ENCODE measurements at regions not wholly inside any gene's neighbourhood (a gene's known extent, or its start where the extent isn't known, plus 50 kb on each side); places are given as distances from the start of the nearest gene placed in this dataset.
"Not testable (repeated sequence)": the region's sequence is repeated elsewhere in the genome, so short reads cannot be mapped to it uniquely, and the experiment has no call there.

DNA sequence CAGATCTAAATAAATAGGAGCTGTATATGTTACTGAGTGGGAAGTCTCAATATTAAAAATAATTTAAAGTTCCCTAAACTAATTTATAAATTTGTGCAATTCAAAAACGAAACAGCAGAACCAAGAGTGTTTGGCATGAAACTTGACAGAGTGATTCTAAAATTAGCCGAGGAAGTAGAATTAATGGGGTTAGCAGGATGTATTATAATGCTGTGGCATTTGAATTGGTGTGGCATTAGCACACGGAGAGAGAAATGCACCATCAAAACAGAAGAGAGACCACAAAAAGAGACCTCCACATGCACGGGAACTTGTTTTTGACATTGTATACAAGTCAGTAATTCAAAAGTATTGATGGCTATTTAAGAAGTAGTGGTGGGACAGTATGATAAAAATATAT lies 366.0 kb upstream of the RGS6 start:
- DNase-seq (ENCODE audit: low spot score): no peak

DNA sequence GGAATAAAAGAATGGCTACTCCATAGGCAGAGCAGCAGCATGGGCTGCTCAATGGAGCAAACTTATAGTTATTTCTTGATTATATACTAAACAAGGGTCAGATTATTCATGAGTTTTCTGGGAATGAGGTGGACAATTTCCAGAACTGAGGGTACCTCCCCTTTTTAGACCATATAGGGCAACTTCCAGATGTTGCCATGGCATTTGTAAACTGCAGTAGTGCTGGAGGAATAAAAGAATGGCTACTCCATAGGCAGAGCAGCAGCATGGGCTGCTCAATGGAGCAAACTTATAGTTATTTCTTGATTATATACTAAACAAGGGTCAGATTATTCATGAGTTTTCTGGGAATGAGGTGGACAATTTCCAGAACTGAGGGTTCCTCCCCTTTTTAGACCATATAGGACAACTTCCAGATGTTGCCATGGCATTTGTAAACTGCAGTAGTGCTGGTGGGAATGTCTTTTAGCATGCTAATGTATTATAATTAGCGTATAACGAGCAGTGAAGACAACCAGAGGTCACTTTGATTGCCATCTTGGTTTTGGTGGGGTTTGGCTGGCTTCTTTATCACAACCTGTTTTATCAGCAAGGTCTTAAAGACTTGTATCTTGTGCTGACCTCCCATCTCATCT lies 364.6 kb upstream of the RGS6 start:
- not testable (repeated sequence) for DNase-seq (ENCODE audit: low spot score)

DNA sequence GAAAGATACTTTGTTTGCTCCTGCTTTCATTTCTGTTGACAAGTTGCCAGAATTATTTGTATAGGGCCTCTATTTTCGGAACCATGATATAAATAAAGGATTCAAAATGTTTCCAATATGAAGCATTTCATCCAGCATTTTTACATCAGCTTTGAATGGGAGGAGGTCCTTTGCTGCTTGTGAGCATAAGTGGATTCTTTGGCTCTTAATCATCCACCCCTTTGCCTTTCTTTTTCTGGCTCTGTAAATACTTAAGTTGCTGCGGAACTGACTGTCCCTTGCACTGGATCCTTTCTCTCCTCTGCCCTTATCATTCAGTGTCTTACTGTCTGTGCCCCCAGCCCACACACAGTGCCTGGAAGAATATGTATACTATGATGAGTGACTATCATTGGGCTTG lies 357.3 kb upstream of the RGS6 start:
- no peak for DNase-seq (ENCODE audit: low spot score)

GRCh38 chr14:71576472-71576871 lies 355.8 kb upstream of the RGS6 start:
- no peak for DNase-seq (ENCODE audit: low spot score)

DNA sequence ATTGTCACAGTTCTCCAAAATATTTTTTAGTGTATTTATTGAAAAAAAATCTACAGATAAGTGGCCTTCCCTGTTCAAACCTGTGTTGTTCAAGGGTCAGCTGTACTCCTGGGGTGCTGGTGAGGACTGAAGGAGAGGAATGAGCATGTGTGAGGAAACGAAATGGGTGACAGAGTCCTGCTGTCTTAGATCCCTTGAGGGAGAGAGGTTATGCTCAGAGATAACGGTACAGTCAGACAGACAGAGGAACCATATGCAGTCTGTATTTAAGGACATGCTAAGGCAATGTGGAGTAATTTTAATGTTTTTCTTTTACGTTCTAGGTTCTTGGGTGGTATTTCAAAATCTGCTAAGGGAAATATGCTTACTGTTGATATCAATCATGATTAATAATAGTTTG lies 352.9 kb upstream of the RGS6 start:
- no peak for DNase-seq (ENCODE audit: low spot score)

DNA sequence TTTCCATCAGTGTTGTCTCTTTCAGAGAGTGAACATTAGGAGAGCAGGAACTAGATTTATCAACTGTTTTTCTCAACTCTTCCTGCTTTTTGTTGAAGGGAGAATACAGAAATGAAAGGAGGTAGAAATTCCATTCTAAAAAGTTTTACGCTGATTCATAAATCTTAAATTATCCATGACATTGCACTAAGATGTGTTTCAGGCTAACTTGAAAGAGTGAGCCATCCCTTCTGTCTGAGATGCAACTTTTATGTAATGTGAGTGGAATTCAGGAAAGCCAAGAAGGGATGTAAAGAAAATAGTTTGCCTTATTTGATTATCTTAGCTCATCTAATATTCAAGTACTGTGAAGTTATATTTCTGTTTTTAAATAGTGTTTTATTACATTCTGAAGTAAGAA lies 349.5 kb upstream of the RGS6 start:
- DNase-seq (ENCODE audit: low spot score): no peak

DNA sequence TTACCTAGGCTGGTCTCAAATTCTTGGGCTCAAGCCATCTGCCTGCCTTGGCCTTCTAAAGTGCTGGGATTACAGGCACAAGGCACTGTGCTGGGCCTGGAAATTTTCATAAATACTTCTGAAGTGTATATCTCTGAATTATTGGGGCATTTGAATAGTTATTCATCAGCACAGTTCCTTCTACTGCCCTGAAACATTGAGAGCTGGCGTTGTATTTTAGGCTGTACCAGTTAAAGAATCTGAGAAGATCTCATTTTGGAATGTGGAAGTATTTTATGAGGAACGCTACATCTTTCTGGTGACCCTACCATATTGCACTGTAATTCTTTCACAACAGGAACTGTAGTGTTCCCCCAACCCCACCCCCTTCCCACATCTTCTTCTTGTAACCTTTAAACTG lies 349.0 kb upstream of the RGS6 start:
- DNase-seq (ENCODE audit: low spot score): no peak

DNA sequence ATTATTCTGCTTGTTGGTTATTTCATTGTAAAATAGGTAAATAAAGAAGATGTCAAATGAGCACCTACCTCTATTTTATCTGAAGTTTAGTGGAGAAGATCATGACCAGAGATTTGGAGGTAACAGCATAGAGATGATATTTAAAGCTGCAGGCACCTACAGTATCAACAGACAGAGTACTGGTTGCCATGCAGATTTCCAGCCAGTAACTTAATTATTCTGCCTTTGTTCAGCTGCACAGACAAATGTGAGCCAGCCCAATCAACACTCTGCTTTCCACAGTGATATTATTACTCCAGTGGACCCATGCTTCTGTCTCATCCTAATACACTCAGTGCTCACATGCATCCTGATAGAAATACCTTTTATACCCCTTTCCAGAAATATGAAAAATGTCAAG lies 348.5 kb upstream of the RGS6 start:
- DNase-seq (ENCODE audit: low spot score): no peak

DNA sequence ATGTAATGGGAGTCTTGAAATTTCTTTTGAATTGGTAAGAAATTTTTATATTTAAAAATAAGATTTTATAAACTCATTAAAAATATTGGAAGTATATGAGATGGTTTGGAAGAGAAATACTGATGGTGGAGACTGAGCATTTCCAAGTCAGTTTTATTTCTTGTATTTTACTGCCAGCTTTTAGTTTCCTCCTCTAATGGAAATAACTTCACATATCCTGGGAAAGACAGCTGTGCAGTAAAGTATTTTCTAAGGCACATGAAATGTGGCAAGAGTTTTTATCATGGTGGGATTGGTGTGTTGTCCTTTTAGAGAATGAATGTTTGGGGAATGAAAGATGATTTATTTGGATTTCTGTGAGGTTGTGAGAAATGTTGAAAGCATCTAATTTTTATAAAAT lies 346.9 kb upstream of the RGS6 start:
- DNase-seq (ENCODE audit: low spot score): no peak

DNA sequence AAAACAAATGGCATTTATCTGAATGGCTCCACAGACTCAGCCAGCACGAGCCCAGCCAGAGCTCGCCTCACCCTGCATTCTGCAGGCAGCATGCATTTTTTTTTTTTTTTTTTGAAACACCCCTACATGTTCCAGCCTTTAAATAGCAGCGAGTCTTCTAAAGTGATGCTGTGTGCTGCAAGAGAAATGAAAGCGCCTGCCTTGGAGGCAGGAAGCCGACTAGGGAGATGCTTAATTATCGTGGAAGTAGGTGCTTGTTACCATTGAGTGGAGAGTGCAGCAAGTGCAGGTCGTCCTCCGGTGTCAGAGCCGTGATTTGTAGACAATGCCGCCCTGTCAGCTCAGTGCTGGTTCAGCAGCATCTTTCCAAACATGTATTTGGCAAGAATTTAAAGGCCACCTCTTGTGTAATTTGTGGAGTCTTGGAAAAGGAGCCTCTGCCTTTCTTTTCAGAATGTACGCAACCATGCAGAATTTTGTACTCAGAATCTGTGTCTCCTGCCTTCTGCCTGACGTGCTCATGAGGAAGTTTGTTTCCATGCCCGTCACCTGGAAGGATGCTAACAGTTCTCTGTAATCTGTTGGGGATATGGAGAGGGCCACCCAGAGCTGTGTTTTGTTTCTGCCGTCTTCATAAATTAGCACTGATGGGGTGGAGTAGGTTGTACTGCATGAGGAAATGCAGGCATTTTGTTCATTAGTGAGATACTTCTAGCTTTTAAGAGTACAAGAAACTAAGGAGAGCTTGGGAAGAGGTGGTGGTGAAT lies 345.9 kb upstream of the RGS6 start:
- DNase-seq (ENCODE audit: low spot score): no peak

DNA sequence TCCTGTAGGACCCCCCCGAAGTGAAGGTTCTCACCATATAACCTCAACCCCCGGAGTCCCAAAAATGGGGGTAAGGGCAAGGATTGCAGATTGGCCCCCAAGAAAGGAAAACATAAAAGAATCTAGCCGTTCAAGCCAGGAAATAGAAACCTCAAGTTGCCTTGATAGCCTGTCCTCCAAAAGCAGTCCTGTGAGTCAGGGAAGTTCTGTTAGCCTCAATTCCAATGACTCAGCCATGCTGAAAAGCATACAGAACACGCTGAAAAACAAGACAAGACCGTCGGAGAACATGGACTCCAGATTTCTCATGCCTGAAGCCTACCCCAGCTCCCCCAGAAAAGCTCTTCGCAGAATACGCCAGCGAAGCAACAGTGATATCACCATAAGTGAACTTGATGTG lies 344.2 kb upstream of the RGS6 start:
- DNase-seq (ENCODE audit: low spot score): no peak

- no peak for DNase-seq (ENCODE audit: low spot score)
Observed at GRCh38 chr14:71588576-71589215, 343.5 kb upstream of the RGS6 start.

DNA sequence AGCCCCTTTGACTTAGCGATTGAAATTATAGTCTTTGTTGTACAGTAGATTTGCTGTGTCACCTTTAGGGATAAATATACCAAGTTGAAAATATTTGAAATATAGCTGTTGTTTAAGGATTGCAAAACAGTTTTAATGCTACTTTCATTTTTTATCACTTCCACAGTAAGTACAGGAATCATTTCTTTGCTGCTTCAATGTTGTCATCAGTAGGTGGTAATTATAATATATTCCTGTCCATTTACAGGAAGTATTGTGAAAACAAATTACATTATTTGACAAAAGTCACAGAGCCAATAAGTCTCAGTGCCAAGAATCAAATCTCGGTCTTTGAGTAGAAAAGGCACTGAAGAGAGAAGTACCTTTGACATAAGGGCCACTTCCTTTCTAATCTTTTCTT lies 342.6 kb upstream of the RGS6 start:
- no peak for DNase-seq (ENCODE audit: low spot score)

- no peak for DNase-seq (ENCODE audit: low spot score)
Observed at GRCh38 chr14:71590131-71590530, 342.1 kb upstream of the RGS6 start.

GRCh38 chr14:71591231-71591630 lies 341.0 kb upstream of the RGS6 start:
- DNase-seq (ENCODE audit: low spot score): no peak

DNA sequence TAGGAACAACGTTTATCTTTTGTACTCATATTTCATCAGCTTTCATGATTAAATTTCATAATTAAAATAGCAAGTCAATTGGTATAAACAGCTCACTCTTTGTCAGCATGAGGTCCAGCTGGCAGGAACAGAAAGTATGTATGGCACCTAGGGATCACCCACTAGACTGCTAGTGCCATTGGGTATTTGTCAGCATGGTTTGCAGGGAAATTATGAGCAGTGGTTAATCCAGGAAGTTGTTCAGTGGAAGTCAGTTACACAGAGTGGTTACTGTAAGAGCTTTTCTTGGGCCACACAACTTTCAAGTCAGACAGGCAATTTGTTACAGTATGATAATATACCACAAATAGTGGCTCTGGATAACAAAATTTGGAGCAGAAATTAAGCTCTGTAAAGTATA lies 340.3 kb upstream of the RGS6 start:
- no peak for DNase-seq (ENCODE audit: low spot score)

- no peak for DNase-seq (ENCODE audit: low spot score)
Observed at GRCh38 chr14:71592361-71592760, 339.9 kb upstream of the RGS6 start.

DNA sequence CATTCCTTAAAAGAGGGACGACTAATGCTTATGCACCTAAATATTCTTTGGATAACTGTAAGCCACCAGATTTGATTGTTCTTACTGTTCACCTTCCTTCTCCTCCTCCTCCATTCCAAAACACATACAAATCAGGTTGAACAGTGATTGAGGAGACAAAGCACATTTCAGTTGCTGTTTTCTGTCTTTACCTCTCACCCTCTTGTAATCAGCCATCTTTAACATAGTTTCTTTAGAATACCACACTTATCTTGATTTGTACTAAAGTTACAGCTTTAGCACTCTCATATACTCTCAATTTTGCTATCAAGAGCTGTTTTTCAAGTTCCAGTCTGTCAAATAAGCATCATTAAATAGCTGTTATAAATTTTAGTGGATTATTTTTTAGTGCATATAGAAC lies 338.3 kb upstream of the RGS6 start:
- DNase-seq (ENCODE audit: low spot score): no peak

DNA sequence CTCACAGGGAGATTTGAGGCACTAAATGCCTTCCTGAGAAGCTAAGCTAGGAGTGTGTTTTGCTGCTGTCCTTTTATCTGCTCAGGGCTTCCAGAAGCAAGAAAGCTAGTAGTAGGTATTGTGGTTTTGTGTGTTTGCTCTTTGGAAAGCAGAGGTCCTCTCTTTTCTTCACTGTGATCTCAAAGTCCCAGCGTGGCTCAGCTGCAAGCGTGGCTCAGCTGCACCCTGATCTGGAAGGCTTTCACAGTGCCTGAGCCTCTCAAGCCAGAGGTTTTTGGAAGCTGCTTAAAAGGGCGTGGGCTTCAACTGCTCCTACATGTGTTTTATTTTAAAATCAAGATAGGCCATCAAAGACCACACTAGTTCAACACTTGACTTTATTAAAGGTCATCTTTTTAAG lies 337.4 kb upstream of the RGS6 start:
- DNase-seq (ENCODE audit: low spot score): no peak

GRCh38 chr14:71595441-71595840 lies 336.8 kb upstream of the RGS6 start:
- no peak for DNase-seq (ENCODE audit: low spot score)

DNA sequence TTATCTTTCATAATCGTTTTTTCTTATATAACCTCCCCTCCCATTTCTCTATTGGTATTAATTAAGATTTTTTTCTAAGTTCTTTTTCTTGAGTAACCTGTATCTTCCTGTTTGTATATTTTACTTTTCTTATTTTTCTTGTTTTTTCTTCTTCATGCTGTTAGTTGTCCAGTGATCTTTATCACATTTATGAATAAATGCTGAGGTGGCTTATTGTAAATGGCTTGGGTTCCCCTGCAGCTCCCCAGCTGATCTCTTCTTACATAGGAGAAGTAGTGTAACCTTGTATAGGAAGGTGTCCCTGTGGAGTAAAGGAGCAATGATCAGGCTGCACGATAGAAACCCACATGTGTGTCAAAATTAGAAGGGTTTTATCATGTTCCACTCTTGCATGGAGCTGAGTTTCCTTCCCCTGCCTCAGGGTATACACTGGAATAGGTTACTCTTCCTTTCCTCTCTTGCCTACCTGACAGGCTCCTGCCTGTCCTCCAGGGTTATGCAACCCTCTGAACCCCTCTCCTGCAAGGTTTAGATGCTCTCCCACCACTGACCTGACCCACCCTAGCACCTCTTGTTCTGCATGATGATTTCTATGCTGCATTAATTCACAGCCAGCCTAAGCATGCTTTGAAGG lies 334.8 kb upstream of the RGS6 start:
- DNase-seq (ENCODE audit: low spot score): no peak

DNA sequence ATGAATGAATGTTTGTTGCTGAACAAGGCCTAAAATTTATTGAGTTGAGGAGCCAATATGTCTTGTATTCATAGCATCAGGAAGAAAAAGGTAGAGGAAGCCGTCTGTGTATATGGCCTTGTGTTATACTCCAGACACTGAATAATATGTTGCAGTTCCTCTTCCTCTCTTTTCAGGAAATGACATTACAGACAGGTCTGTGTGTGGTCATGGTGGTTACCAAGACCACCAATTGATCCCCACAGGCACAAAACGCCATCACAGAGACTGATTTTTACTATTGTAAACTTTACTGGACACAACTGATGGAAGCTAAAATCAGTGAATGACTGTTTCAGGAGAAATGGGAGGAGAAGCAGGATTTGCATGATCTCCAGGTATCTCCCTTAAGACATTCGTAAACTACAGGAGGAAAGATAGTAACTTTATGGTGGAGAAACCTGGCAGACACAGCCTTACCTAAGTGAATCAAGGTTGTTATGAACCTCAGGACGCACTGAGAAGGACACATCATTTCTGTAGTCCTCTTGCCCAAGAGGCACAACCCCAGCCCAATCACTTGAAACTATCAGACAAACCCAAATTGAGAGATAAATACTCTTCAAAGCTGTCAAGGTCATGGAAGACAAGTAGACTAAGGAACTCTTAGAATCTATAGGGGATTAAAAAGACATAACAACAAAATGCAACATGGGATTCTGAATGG lies 334.1 kb upstream of the RGS6 start:
- DNase-seq (ENCODE audit: low spot score): no peak

GRCh38 chr14:71600309-71600708 lies 331.9 kb upstream of the RGS6 start:
- DNase-seq (ENCODE audit: low spot score): no peak
